GM21576 (cell line): ENCODE measurements at regions not wholly inside any gene's neighbourhood (a gene's known extent, or its start where the extent isn't known, plus 50 kb on each side); places are given as distances from the start of the nearest gene placed in this dataset.
"Not testable (repeated sequence)": the region's sequence is repeated elsewhere in the genome, so short reads cannot be mapped to it uniquely, and the experiment has no call there.

Experiments
- ATAC-seq: cut with Tn5 transposase; IDR thresholded peaks from one replicate; pipeline ENCODE4 v1.9.1; 2021; ENCODE audit warnings: mild to moderate bottlenecking, moderate library complexity; ENCODE audit not compliant: unreplicated experiment

DNA sequence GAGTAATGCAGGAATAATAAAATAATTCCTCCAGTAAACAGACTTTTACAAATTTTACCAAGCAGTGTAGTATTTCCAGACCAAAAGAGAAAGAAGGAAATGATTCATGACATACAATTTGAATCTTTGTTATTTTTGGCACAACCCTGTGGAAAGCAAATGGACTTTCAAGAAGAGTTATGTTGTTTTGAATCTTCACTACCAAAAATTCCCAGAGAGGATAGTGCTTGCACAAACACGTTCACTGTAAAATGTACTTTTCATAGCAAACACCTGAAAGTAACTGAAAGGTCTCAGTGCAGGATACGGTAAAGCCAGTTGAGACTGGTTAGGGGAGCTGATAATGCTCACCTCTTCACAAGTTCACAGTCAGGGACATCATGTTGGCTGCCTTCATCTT lies 107.1 kb downstream of the USP22 start:
- ATAC-seq, result no peak

DNA sequence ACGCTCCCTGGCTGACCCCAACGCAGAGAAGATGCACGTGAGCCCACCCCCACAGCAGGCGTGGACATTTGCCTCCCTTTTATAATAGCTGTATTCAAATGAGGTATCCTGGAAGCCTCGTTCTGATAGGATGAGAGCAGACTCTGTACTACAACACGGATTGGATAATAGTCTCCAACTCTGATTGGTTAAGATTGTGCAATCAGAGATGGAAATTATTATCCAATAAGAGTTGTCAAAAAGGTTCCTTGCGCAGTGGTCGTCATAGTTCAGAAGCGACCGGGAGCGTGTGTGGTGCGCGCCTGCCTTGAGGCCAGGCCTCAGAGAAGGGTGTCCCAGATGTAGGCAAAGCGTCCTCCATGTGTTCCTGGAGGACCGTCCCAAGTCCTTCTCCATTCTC lies 104.6 kb downstream of the USP22 start:
- no peak for ATAC-seq

- ATAC-seq, result no peak
Observed at GRCh38 chr17:20938988-20939615, 103.7 kb downstream of the USP22 start.

- no peak for ATAC-seq
Observed at GRCh38 chr17:20941872-20942271, 100.9 kb downstream of the USP22 start.

DNA sequence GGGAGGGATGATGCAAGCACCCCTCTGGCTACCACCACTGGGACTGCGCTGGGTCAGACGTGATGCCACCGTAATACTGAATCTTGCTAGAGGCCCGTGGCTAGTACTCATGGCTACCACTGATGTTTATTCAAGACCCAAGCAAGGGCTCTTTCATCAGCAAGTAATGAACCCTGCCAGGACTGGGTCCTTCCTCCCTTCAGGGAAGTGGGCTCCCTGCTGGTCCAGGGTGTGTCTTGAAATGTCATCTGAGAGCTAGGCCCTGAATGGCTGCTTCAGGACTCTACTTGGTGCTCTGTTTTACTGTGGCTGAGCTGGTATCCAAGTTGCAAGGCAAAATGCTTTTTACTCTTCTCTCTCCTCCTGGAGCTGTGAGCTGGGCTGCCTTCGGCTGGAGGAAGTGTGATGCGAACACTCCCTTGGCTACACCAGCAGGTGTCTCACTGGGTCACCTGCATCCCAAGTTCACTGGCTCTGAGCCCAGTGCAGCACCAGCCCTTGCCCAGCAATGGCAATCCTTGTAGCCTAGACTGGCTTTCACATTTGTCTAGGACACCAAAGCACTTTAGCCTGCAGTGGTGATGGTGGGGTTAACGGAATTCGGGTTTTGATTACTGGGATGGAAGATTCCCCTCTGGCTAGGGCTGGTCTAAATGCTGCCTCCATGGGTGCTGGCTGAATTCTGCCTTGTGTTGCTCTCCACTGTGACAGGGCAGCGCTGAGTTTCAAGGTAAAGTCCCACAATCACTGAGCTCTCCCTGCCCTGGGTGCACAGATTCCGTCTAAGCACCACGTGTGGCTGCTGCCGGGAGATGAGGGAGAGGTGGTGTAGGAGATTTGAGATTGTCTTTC lies 98.6 kb downstream of the USP22 start:
- ATAC-seq, result no peak

DNA sequence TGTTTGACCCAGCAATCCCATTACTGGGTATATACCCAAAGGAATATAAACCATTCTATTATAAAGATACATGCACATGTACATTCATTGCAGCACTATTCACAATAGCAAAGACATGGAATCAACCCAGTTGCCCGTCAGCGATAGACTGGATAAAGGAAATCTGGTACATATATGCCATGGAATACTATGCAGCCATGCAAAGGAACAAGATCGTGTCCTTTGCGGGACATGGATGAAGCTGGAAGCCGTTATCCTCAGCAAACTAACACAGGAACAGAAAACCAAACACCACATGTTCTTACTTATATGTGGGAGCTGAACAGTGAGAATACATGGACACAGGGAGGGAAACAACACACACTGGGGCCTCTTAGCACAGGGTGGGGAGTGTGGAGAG lies 95.1 kb downstream of the USP22 start:
- ATAC-seq, result not testable (repeated sequence)

DNA sequence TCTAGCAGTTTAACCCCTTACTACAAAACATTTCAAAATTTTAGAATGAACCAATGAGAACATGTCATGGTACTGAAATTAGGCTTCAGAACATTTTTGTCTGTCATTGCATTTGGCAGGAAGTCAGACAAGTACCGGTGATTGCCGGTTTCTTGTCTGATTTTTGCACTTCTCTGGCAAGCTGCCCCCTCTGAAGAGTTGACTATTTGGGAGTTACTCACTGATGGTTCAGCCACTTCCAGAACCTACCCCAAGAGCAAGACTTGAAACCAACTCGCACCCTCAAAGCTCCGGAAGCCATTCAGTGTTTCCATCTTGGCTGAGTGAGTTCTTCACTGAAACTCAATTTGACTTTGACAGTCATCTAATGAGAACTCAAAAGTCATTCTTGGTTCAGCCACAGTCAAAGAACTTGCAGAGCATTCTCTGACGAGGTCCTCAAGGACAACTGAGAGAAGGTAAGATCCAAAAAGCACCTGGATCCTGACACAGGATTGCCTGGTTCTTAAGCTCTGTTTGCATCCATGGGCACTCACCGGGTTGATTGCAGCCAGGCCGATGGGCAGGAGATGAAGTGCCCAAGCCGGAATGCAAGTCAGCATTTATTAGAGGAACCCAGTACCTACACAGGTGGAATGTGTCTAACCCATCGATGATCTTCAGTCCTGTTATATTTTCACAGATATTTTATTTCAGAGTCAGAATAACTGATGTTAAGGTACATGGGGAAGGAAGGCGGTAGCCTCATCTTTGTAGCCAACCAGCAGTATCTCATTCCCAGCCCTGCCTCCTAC lies 93.6 kb downstream of the USP22 start:
- ATAC-seq, result no peak
